ENCODE measurements at regions not wholly inside any gene's neighbourhood (a gene's known extent, or its start where the extent isn't known, plus 50 kb on each side); places are given as distances from the start of the nearest gene placed in this dataset.

DNA sequence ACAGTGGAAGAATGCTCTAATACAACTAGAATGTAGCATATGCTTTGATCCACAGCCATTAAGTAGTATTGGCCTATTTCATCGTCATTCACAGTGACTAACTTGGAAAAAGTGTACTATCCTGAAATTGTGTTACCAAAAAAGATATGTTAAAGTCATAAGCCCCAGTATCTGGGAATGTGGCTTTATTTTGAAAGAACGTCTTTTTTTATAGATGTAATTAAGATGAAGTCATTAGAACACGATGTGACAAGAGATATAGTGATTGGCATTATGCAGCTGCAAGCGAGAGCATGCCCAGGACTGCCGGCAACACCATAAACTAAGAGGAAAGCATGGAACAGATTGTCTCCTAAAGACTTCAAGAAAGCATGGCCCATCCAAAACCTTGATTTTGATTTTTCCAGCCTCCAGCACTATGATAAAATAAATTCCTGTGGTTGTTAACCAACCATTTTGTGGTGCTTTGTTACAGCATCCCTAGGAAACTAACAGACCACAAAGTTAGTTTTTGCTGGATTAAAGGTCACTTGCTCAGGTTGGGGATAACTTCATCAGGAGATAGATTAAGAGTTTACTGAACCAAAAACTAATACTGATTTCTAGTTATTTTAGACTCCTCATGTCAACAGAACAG lies 870.6 kb upstream of the LRRC4C start:
- TF ChIP-seq CTCF (IDR thresholded peaks at IDR 0.05 in 4 of 5, conservative IDR thresholded peaks at IDR 0.05 in 1 of 5) (no peak), POLR2A (IDR thresholded peaks at IDR 0.05) (no peak)
